Right lobe of liver (tissue), 4 donors: ENCODE measurements at regions not wholly inside any gene's neighbourhood (a gene's known extent, or its start where the extent isn't known, plus 50 kb on each side); places are given as distances from the start of the nearest gene placed in this dataset.

Source experiments
- CTCF ChIP-seq, 4 donors: fragments of 200-600 bp in 3 of 4; fragments of 450-650 bp in 1 of 4; IDR thresholded peaks; one replicate each; pipeline versions ENCODE4 v1.5.1 to v1.8.0; 2016 to 2022; ENCODE audit warnings: antibody characterized with exemption in 4 of 4, mild to moderate bottlenecking in 2 of 4
- POLR2A ChIP-seq: fragments of 450-650 bp; IDR thresholded peaks from one replicate; pipeline ENCODE4 v1.6.1; 2017; ENCODE audit warnings: antibody characterized with exemption, mild to moderate bottlenecking
- donor health status: DM: no; HTN: no; CAD: no.
- donor health status: DM: no; HTN: no; CAD: no.
- donor health status: DM: no; HTN: yes; CAD: no.

DNA sequence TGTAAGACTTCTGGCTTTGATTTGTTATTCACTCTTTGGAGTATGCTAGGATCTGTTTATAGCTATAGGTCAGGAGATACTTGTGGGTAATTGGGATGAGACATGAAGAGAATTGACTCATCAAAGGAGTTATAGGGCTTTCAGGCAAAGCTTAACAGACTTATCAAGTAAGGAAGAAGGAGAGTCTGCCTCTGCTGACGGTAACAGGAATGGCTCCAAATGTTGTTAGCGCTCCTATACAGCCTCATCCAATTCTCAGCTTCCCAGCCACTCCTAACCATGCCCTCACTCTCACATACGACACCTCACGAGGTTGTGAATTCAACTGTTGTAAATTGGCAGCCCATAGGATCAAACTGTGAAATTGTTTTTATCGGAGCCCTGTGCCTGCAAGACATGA lies 140.5 kb downstream of the KCNA5 start:
- no peak for TF ChIP-seq CTCF (IDR thresholded peaks at IDR 0.05)
- no peak for TF ChIP-seq POLR2A
